Neural progenitor cell (in vitro differentiated cells): ENCODE measurements at regions not wholly inside any gene's neighbourhood (a gene's known extent, or its start where the extent isn't known, plus 50 kb on each side); places are given as distances from the start of the nearest gene placed in this dataset.

Experiments used
- DNase-seq: peaks from one replicate; pipeline ENCODE4 v3.0.0-alpha.2; 2016; ENCODE audit warnings: low spot score
- H2AFZ ChIP-seq: fragments of 200-600 bp; sonication (generic); replicated peaks from 2 replicates; pipeline ENCODE4 v1.6.1; 2016; ENCODE audit warnings: antibody characterized with exemption
- H3F3A ChIP-seq: fragments of 200-600 bp; sonication (generic); 2 replicates; pipeline ENCODE4 v1.6.1; 2016; ENCODE audit warnings: antibody characterized with exemption, low read depth
- H3K27ac ChIP-seq: fragments of 200-600 bp; sonication (generic); 2 replicates; pipeline ENCODE4 v1.5.1; 2016; ENCODE audit warnings: mild to moderate bottlenecking
- H3K27me3 ChIP-seq: fragments of 200-600 bp; sonication (generic); 2 replicates; pipeline ENCODE4 v1.6.1; 2016; ENCODE audit warnings: mild to moderate bottlenecking, moderate library complexity
- H3K36me3 ChIP-seq: fragments of 200-600 bp; sonication (generic); 2 replicates; pipeline ENCODE4 v1.5.1; 2016
- H3K4me1 ChIP-seq: fragments of 200-600 bp; sonication (generic); 2 replicates; pipeline ENCODE4 v1.6.1; 2016; ENCODE audit warnings: mixed run types
- H3K4me2 ChIP-seq: fragments of 200-600 bp; sonication (generic); 2 replicates; pipeline ENCODE4 v1.6.1; 2016
- H3K4me3 ChIP-seq: fragments of 200-600 bp; sonication (generic); 2 replicates; pipeline ENCODE4 v1.5.1; 2016
- H3K79me2 ChIP-seq: fragments of 200-600 bp; sonication (generic); 2 replicates; pipeline ENCODE4 v1.6.1; 2016; ENCODE audit warnings: low read depth
- H3K9ac ChIP-seq: fragments of 200-600 bp; sonication (generic); 2 replicates; pipeline ENCODE4 v1.6.1; 2016
- H3K9me3 ChIP-seq: fragments of 200-600 bp; sonication (generic); 2 replicates; pipeline ENCODE4 v1.5.1; 2016; ENCODE audit warnings: low read depth
- H4K20me1 ChIP-seq: fragments of 200-600 bp; sonication (generic); 2 replicates; pipeline ENCODE4 v1.6.1; 2016; ENCODE audit warnings: low read depth
- H3K27ac Mint-ChIP-seq: 3 replicates; pipeline ENCODE4 v1.8.0; 2021; ENCODE audit warnings: mixed read lengths
- H3K27me3 Mint-ChIP-seq: 2 replicates; pipeline ENCODE4 v1.8.0; 2022; ENCODE audit warnings: low read depth, mild to moderate bottlenecking, inconsistent platforms, moderate library complexity, mixed read lengths; ENCODE audit not compliant: insufficient read depth
- H3K36me3 Mint-ChIP-seq: 3 replicates; pipeline ENCODE4 v1.8.0; 2021; ENCODE audit warnings: mixed read lengths
- H3K4me1 Mint-ChIP-seq: 3 replicates; pipeline ENCODE4 v1.8.0; 2021; ENCODE audit warnings: mixed read lengths
- H3K4me3 Mint-ChIP-seq: 3 replicates; pipeline ENCODE4 v1.8.0; 2021; ENCODE audit warnings: mild to moderate bottlenecking, moderate library complexity, mixed read lengths
- H3K9me3 Mint-ChIP-seq: 3 replicates; pipeline ENCODE4 v1.8.0; 2020; ENCODE audit warnings: mixed read lengths
- EZH2 ChIP-seq: fragments of 200-600 bp; sonication (generic); IDR thresholded peaks from 2 replicates; pipeline ENCODE4 v1.6.1; 2017; ENCODE audit warnings: antibody characterized with exemption, mild to moderate bottlenecking, moderate library complexity
- EZH2phosphoT487 ChIP-seq: fragments of 200-600 bp; sonication (generic); IDR thresholded peaks from 2 replicates; pipeline ENCODE4 v1.6.1; 2017; ENCODE audit warnings: antibody characterized with exemption
- TF ChIP-seq, protein P1 (sequence below): fragments of 200-600 bp; sonication (generic); IDR thresholded peaks from 2 replicates; pipeline ENCODE4 v1.5.1; 2017; ENCODE audit warnings: antibody characterized with exemption, mild to moderate bottlenecking

DNA sequence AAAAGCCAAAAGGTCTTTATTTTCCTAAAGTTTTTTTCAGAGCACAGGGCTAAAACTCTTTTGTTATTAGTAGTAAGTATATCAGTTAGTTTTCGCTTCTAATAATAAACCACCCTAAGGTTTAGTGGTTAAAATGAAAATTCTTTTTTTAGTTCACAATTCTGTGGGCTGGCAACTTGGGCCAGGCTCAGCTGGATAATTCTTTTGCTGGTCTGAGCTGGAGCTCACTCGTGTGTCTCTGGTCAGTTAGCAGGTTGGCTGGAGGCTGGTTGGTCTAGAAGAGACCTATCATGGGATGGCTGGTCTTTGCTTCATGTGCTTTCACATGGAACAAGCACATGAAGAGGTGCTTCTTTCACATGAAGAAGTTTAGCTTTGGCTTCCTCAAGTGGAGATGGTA, 227.1 kb upstream of the LCORL start:
- H3K27ac ChIP-seq: no peak overlapping the region
- DNase-seq: no peak
- H3K36me3 Mint-ChIP-seq: no peaks in the 10 kb centered on the region
- no peak overlapping the region for H3K9ac ChIP-seq
- no peak overlapping the region for H3K4me2 ChIP-seq
- no peaks in the 10 kb centered on the region for H4K20me1 ChIP-seq
- no peak overlapping the region for H3K27ac Mint-ChIP-seq
- H3K27me3 ChIP-seq: no peaks in the 10 kb centered on the region
- TF ChIP-seq EZH2phosphoT487: no peak
- TF ChIP-seq, protein P1, sequence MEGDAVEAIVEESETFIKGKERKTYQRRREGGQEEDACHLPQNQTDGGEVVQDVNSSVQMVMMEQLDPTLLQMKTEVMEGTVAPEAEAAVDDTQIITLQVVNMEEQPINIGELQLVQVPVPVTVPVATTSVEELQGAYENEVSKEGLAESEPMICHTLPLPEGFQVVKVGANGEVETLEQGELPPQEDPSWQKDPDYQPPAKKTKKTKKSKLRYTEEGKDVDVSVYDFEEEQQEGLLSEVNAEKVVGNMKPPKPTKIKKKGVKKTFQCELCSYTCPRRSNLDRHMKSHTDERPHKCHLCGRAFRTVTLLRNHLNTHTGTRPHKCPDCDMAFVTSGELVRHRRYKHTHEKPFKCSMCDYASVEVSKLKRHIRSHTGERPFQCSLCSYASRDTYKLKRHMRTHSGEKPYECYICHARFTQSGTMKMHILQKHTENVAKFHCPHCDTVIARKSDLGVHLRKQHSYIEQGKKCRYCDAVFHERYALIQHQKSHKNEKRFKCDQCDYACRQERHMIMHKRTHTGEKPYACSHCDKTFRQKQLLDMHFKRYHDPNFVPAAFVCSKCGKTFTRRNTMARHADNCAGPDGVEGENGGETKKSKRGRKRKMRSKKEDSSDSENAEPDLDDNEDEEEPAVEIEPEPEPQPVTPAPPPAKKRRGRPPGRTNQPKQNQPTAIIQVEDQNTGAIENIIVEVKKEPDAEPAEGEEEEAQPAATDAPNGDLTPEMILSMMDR: no peak
- TF ChIP-seq EZH2: no peak
- no peaks in the 10 kb centered on the region for H3K4me1 ChIP-seq
- H2AFZ ChIP-seq: no peak overlapping the region
- H3K36me3 ChIP-seq: no peaks in the 10 kb centered on the region
- no peaks in the 10 kb centered on the region for H3K79me2 ChIP-seq
- H3K4me1 Mint-ChIP-seq: peaks cover 2% of the 10 kb centered on the region
- no peak overlapping the region for H3K4me3 ChIP-seq
- no peaks in the 10 kb centered on the region for H3K9me3 ChIP-seq
- H3K4me3 Mint-ChIP-seq: no peak overlapping the region
- peaks cover 5% of the 10 kb centered on the region for H3K27me3 Mint-ChIP-seq
- no peaks in the 10 kb centered on the region for H3F3A ChIP-seq
- no peaks in the 10 kb centered on the region for H3K9me3 Mint-ChIP-seq

DNA sequence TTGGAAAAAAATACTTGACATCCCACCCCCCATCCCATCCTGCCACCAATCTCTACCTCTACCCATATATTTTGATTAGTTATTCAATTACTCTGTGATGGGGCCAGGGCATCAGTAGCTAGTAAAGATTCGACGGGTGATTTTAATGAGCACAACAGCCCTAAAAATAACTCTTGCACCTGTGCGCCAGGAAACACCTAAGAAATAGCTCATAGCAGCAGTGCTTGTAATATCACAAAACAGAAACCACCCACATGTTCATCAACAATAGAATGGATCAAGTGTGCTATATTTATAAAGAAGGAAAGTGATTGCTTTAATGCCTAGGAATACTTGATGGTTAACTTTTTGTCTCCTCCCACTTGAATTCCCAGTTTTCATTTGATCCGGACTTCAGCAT, 225.6 kb upstream of the LCORL start:
- H3K27ac Mint-ChIP-seq: no peak overlapping the region
- Histone ChIP-seq H3K27ac (no peak overlapping the region), H3K9ac (no peak overlapping the region), H3K79me2 (no peaks in the 10 kb centered on the region), H3K9me3 (no peaks in the 10 kb centered on the region), H2AFZ (no peak overlapping the region), H3K4me3 (no peak overlapping the region), H3F3A (no peaks in the 10 kb centered on the region), H4K20me1 (no peaks in the 10 kb centered on the region), H3K4me1 (no peaks in the 10 kb centered on the region), H3K4me2 (no peak overlapping the region), H3K36me3 (no peaks in the 10 kb centered on the region), H3K27me3 (no peaks in the 10 kb centered on the region)
- no peaks in the 10 kb centered on the region for H3K36me3 Mint-ChIP-seq
- no peaks in the 10 kb centered on the region for H3K9me3 Mint-ChIP-seq
- peaks cover 2% of the 10 kb centered on the region for H3K4me1 Mint-ChIP-seq
- H3K27me3 Mint-ChIP-seq: peaks cover 5% of the 10 kb centered on the region
- DNase-seq: no peak
- TF ChIP-seq EZH2: no peak
- no peak for TF ChIP-seq EZH2phosphoT487
- TF ChIP-seq, protein P1: no peak
- H3K4me3 Mint-ChIP-seq: no peak overlapping the region

DNA sequence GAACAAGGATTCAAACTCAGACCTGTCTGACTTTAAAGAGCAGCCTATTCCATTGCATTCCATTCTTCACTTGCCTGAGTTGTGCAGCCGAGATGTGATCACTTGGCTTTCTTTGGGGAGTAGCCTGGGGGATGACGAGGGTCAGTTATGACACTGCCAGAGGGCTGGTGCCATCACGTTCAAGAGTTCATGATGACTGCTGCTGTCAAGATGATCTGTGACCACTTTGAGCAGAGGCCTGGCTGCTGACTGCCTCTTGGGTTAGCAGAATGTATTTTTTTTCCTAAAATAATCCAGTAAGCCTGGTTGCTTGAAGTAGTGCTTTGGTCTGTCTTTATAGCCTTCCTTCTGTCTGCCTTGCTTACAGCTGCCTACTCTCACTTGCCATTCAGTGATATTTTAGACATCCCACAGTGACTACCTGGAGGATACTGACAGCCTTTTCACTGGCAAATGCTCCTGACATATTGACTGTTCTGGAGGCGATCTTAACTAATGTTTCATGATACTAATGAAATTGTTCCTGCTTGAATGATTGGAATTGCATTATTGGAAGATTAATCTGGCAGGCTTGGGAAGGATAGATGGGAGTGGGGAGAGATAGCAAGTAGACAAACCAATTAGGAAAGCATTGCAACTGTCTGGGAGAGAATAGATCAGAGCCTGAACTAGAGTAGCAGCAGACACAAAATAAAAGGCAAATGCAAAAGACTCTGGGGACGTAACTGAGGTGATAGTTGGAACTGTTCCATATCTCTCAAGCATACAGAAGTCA, 221.6 kb upstream of the LCORL start:
- H3K4me1 Mint-ChIP-seq: no peaks in the 10 kb centered on the region
- Histone ChIP-seq H3K9ac (no peak overlapping the region), H2AFZ (no peak overlapping the region), H3F3A (no peaks in the 10 kb centered on the region), H3K27ac (no peak overlapping the region), H3K27me3 (no peaks in the 10 kb centered on the region), H4K20me1 (no peaks in the 10 kb centered on the region), H3K4me1 (no peaks in the 10 kb centered on the region), H3K4me2 (no peak overlapping the region), H3K9me3 (no peaks in the 10 kb centered on the region), H3K79me2 (no peaks in the 10 kb centered on the region), H3K36me3 (no peaks in the 10 kb centered on the region), H3K4me3 (no peak overlapping the region)
- H3K27ac Mint-ChIP-seq: no peak overlapping the region
- H3K36me3 Mint-ChIP-seq: no peaks in the 10 kb centered on the region
- no peak overlapping the region for H3K4me3 Mint-ChIP-seq
- TF ChIP-seq EZH2phosphoT487: no peak
- TF ChIP-seq, protein P1: no peak
- no peak for TF ChIP-seq EZH2
- H3K9me3 Mint-ChIP-seq: no peaks in the 10 kb centered on the region
- no peak for DNase-seq
- peaks cover 6% of the 10 kb centered on the region for H3K27me3 Mint-ChIP-seq
